Skeletal muscle satellite cell (primary cell): ENCODE measurements at regions not wholly inside any gene's neighbourhood (a gene's known extent, or its start where the extent isn't known, plus 50 kb on each side); places are given as distances from the start of the nearest gene placed in this dataset.

Experiments used
- H3K27me3 ChIP-seq: 2 replicates; pipeline ENCODE4 v1.7.0; 2013; ENCODE audit warnings: low read length; ENCODE audit not compliant: control insufficient read depth, insufficient read depth
- H3K36me3 ChIP-seq: 2 replicates; pipeline ENCODE4 v1.7.0; 2013; ENCODE audit warnings: mild to moderate bottlenecking, control low read depth, low read length; ENCODE audit not compliant: insufficient read depth
- H3K4me1 ChIP-seq: 2 replicates; pipeline ENCODE4 v1.7.0; 2013; ENCODE audit warnings: low read length; ENCODE audit not compliant: control insufficient read depth, insufficient read depth
- H3K4me2 ChIP-seq: 2 replicates; pipeline ENCODE4 v1.7.0; 2013; ENCODE audit warnings: mild to moderate bottlenecking, low read length
- H3K4me3 ChIP-seq: 2 replicates; pipeline ENCODE4 v1.7.0; 2013; ENCODE audit warnings: low read length
- H3K9ac ChIP-seq: 2 replicates; pipeline ENCODE4 v1.7.0; 2013; ENCODE audit warnings: mild to moderate bottlenecking, low read depth, low read length, moderate library complexity
- H3K9me3 ChIP-seq: replicated peaks from 2 replicates; pipeline ENCODE4 v1.7.0; 2013; ENCODE audit warnings: mild to moderate bottlenecking, control low read depth, low read length

GRCh38 chrX:149221230-149221629, 283.9 kb downstream of the IDS start:
- no peak overlapping the region for H3K4me2 ChIP-seq
- H3K4me1 ChIP-seq: no peaks in the 10 kb centered on the region
- no peak overlapping the region for H3K4me3 ChIP-seq
- no peaks in the 10 kb centered on the region for H3K36me3 ChIP-seq
- no peaks in the 10 kb centered on the region for H3K9me3 ChIP-seq
- H3K9ac ChIP-seq: no peak overlapping the region
- no peaks in the 10 kb centered on the region for H3K27me3 ChIP-seq

- H3K4me3 ChIP-seq: no peak overlapping the region
- H3K4me2 ChIP-seq: no peak overlapping the region
- H3K9ac ChIP-seq: no peak overlapping the region
- H3K36me3 ChIP-seq: no peaks in the 10 kb centered on the region
- H3K4me1 ChIP-seq: peaks cover 8% of the 10 kb centered on the region
- H3K27me3 ChIP-seq: no peaks in the 10 kb centered on the region
- H3K9me3 ChIP-seq: no peaks in the 10 kb centered on the region
These were observed 291.8 kb downstream of the IDS start for GRCh38 chrX:149213264-149213663.

GRCh38 chrX:149208307-149208706, 296.8 kb downstream of the IDS start:
- Histone ChIP-seq H3K9ac (no peak overlapping the region), H3K27me3 (no peaks in the 10 kb centered on the region), H3K9me3 (no peaks in the 10 kb centered on the region), H3K4me2 (no peak overlapping the region), H3K4me1 (peaks cover 4% of the 10 kb centered on the region), H3K36me3 (no peaks in the 10 kb centered on the region), H3K4me3 (no peak overlapping the region)

GRCh38 chrX:149207518-149207917, 297.6 kb downstream of the IDS start:
- Histone ChIP-seq H3K4me1 (no peaks in the 10 kb centered on the region), H3K4me3 (no peak overlapping the region), H3K36me3 (no peaks in the 10 kb centered on the region), H3K9me3 (no peaks in the 10 kb centered on the region), H3K9ac (no peak overlapping the region), H3K27me3 (no peaks in the 10 kb centered on the region), H3K4me2 (no peak overlapping the region)

GRCh38 chrX:149205937-149206336, 299.2 kb downstream of the IDS start:
- Histone ChIP-seq H3K9me3 (no peaks in the 10 kb centered on the region), H3K4me1 (no peaks in the 10 kb centered on the region), H3K36me3 (no peaks in the 10 kb centered on the region), H3K4me3 (no peak overlapping the region), H3K9ac (no peak overlapping the region), H3K4me2 (no peak overlapping the region), H3K27me3 (peaks cover 2% of the 10 kb centered on the region)

GRCh38 chrX:149205081-149205480, 300.0 kb downstream of the IDS start:
- Histone ChIP-seq H3K4me1 (no peaks in the 10 kb centered on the region), H3K27me3 (peaks cover 2% of the 10 kb centered on the region), H3K4me3 (no peak overlapping the region), H3K9me3 (no peaks in the 10 kb centered on the region), H3K9ac (no peak overlapping the region), H3K4me2 (no peak overlapping the region), H3K36me3 (no peaks in the 10 kb centered on the region)

GRCh38 chrX:149199734-149200133, 305.4 kb downstream of the IDS start:
- Histone ChIP-seq H3K9me3 (no peaks in the 10 kb centered on the region), H3K4me2 (no peak overlapping the region), H3K36me3 (no peaks in the 10 kb centered on the region)

GRCh38 chrX:149198980-149199732, 305.9 kb downstream of the IDS start:
- Histone ChIP-seq H3K4me2 (no peak overlapping the region), H3K36me3 (no peaks in the 10 kb centered on the region), H3K9ac (no peak overlapping the region), H3K27me3 (peaks cover 2% of the 10 kb centered on the region), H3K4me1 (no peaks in the 10 kb centered on the region), H3K9me3 (no peaks in the 10 kb centered on the region), H3K4me3 (no peak overlapping the region)

More at GRCh38 chrX:149199734-149200133, 305.4 kb downstream of the IDS start:
- Histone ChIP-seq H3K9ac (no peak overlapping the region), H3K4me1 (no peaks in the 10 kb centered on the region), H3K4me3 (no peak overlapping the region), H3K27me3 (peaks cover 2% of the 10 kb centered on the region)

GRCh38 chrX:149185087-149185486, 320.0 kb downstream of the IDS start:
- Histone ChIP-seq H3K4me2 (no peak overlapping the region), H3K36me3 (no peaks in the 10 kb centered on the region), H3K9ac (no peak overlapping the region), H3K27me3 (no peaks in the 10 kb centered on the region), H3K4me3 (no peak overlapping the region), H3K4me1 (no peaks in the 10 kb centered on the region), H3K9me3 (peaks cover 2% of the 10 kb centered on the region)

GRCh38 chrX:149161435-149162088, 343.5 kb downstream of the IDS start:
- no peaks in the 10 kb centered on the region for H3K27me3 ChIP-seq
- no peaks in the 10 kb centered on the region for H3K9me3 ChIP-seq
- no peaks in the 10 kb centered on the region for H3K36me3 ChIP-seq
- no peaks in the 10 kb centered on the region for H3K4me1 ChIP-seq
- H3K4me3 ChIP-seq: no peak overlapping the region
- H3K4me2 ChIP-seq: no peak overlapping the region
- H3K9ac ChIP-seq: no peak overlapping the region

GRCh38 chrX:149157976-149158375, 347.1 kb downstream of the IDS start:
- Histone ChIP-seq H3K4me3 (no peak overlapping the region), H3K27me3 (no peaks in the 10 kb centered on the region), H3K4me2 (no peak overlapping the region), H3K4me1 (no peaks in the 10 kb centered on the region), H3K9ac (no peak overlapping the region), H3K36me3 (no peaks in the 10 kb centered on the region), H3K9me3 (no peaks in the 10 kb centered on the region)

- peak overlapping the region; percentile 37 for H3K4me3 ChIP-seq
- peak overlapping the region; percentile 71 for H3K9ac ChIP-seq
- peak overlapping the region; percentile 61 for H3K4me2 ChIP-seq
- peaks cover 16% of the 10 kb centered on the region for H3K4me1 ChIP-seq
- H3K36me3 ChIP-seq: no peaks in the 10 kb centered on the region
- no peaks in the 10 kb centered on the region for H3K27me3 ChIP-seq
- H3K9me3 ChIP-seq: no peaks in the 10 kb centered on the region
These were observed 352.2 kb downstream of the IDS start for GRCh38 chrX:149152941-149153340.
